ENCODE measurements at regions not wholly inside any gene's neighbourhood (a gene's known extent, or its start where the extent isn't known, plus 50 kb on each side); places are given as distances from the start of the nearest gene placed in this dataset.

DNA sequence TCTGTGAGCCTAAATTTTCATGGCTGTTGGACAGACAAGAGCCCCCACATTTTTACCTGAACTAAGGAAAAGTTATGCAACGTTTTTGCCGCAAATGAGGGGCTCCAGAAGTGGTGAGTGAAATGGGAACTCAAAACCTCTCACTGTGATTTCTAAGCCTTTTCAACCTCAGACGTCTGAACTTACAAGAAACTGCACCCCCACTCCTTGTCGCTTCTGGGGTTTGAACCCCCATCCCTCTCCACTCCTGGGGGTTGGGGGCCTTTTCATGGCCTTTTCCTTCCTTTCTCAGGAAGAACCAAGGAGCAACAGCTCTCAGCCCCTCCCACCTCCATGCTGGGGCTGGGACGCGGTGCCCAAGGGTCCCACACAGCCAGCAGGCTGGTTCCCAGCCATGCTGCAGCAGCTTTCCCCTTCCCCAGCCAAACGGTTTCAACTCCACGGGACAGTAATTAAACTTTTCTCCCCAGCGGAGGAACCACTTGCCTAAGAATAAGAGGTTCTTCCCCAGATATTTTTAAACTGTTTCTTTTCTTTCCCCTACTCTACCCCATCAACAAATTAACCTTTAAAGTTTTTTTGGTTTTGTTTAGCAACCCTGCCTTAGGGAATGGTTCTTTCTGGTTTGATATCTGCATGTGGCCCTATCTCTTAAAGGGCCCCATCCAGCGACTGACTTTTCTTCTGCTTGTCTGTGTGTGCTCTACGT lies 387.6 kb upstream of the CBLB start:
- FAIRE-seq (no peak), DNase-seq (ENCODE audit: low spot score) (no peak)

DNA sequence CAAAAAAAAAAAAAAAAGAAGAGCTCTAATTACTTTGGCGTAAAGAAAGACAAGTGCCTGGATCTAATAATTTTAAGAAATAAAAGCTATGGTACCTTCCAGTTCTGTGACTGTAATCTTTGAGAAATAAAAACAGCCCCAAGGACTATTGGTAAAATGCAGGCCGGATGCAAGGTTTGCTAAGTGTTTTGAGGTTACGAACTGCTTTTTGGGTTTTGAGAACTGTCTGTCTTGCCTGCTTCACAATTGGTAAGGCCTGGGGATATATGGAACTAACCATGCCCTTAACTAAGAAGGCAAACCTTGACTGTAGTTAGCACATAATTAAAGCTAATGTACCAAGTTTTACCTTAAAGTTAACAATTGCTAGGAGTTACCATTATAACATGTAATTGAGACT lies 388.4 kb upstream of the CBLB start:
- DNase-seq (ENCODE audit: low spot score) (no peak), FAIRE-seq (no peak)

DNA sequence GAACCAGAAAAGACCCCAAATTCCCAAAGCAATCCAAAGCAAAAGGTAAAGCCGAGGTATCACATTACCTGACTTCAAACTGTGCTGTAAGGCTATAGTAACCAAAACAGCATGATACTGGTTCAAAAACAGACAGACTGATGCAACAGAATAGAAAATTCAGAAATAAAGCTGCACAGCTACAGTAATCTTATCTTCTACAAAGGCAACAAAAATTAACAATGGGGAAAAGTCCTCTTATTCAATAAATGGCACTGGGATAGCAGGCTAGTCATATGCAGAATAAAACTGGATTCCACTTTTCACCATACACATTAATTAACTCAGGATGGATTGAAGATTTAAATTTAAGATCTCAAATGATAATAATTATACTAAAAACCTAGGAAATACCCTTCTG lies 392.6 kb upstream of the CBLB start:
- FAIRE-seq = no peak
- no peak for DNase-seq (ENCODE audit: low spot score)

DNA sequence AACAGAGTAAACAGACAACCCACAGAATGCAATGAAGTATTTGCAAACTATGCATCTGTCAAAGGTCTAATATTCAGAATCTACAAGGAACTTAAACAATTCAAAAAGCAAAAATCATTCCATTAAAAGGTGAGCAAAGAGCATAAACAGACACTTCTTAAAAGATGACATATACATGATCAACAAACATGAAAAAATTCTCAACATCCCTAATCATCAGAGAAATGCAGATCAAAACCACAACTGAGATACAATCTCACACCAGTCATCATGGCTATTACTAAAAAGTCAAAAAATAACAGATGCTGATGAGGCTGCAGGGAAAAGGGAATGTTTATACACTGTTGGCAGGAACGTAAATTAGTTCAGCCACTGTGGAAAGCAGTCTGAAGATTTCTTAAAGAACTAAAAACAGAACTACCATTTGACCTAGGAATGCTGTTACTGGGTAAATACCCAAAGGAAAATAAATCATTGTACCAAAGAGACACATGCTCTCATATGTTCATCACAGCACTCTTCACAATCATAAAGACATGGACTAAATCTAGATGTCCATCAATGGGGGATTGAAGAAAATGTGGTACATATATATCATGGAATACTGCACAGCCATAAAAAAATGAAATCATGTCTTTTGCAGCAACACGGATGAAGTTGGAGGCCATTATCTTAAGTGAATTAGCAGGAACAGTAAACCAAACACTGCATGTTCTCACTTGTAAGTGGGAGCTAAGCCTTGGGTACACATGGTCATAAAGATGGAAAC lies 393.3 kb upstream of the CBLB start:
- FAIRE-seq (no peak), DNase-seq (ENCODE audit: low spot score) (no peak)

DNA sequence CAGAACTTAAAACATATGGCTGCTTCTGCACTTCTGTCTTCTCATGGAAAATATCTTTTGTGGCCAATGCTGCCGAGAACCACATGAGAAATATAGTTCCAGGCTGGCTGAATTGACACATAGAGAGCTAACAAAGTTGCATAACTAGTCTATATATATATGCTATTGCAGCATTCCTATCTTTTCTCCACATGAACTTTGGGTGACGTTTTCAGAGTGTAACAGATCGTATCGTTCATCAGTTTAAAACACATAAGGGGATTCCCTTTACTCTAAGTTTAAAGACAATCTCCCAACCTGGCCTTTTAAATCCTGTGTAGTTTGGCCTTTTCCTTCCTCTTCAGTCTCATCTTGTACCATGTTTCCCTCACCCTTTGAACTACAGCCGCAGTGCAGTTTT lies 394.2 kb upstream of the CBLB start:
- DNase-seq (ENCODE audit: low spot score) = no peak
- FAIRE-seq = no peak

DNA sequence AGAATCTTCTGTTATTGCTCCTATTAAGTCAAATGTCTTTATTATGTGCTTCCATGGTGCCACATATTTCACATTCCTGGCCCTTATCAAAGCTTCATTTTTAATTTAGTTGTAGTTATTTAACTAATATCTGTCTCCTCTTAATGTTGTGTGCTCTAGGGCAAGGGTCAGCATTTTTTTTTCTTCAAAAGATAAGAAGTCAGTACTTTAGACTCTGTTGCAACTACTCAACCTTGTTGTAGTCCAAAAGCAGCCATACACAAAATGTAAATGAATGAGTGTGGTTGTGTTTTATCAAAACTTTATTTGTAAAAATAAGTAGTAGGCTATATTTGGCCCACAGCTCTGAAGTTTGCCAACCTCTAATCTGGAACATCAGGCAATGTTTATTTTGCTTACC lies 394.7 kb upstream of the CBLB start:
- FAIRE-seq (no peak), DNase-seq (ENCODE audit: low spot score) (no peak)

DNA sequence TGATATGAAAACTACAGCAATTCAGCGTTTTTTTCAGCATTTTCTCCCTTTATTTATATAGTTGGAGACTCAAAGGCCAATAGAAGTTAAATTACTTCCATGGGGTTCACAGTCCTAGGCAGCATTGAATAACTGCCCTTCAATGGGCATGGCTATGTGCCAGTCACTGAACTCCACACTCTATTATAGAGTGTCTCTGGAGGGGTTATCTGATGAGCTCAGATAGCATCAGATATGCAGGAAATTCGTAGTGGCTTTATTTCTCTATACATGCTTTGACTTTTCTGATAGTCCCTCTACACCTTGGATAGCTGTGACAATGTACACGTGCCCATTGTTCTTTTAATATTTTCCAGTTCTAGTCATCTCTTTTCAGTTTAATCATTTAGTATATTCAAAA lies 396.9 kb upstream of the CBLB start:
- FAIRE-seq (no peak), DNase-seq (ENCODE audit: low spot score) (no peak)

DNA sequence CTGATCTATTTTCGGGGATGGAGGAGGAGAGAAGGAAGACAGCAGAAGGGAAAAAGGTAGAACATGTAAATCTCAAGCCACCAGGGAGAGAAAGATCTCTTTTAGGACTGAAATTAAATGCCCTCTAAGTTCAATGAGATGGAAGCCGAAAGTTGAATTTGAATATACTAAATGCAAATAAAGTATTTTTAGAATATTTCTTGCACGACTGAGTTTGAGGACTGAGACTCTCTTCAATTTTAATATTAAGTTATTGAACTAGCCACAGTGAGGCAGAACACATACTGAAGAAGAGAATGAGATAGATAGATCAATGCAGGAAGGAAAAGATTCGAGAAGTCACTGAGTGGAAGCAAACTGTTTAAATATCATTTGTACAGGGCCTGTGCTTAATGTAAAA lies 399.9 kb upstream of the CBLB start:
- FAIRE-seq (no peak), DNase-seq (ENCODE audit: low spot score) (no peak)

DNA sequence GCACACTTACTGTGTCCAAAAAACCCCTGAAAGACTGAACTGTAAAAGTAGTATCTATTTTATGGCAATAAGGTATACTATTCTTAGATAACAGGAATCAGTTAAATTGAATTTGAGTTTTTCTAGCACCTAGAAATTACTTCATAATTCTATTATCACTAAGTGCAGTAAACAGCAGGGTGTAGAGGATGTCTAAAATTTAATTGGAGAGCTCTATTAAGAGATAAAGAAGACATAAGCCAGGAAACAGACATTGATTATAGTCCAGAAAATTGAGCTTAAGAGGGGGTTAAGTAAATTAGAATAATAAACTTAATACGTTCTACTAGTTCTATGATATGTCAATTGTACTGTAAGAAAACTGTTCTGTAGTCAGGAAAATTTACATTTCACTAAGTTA lies 403.5 kb upstream of the CBLB start:
- no peak for FAIRE-seq

DNA sequence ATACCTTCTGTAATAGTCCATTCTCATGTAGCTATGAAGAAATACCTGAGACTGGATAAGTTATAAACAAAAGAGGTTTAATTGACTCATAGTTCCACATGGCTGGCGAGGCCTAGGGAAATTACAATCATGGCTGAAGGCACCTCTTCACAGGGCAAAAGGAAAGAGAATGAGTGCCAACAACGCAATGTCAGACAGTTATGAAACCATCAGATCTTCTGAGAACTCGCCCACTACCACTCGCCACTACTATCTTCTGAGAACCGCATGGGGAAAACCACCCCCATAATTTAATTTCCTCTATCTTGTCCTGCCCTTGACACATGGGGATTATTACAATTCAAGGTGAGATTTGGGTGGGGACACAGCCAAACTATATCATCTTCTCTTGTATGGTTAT lies 406.8 kb upstream of the CBLB start:
- FAIRE-seq = no peak
- no peak for DNase-seq (ENCODE audit: low spot score)

More for the DNA sequence above, 403.5 kb upstream of the CBLB start:
- no peak for DNase-seq (ENCODE audit: low spot score)

DNA sequence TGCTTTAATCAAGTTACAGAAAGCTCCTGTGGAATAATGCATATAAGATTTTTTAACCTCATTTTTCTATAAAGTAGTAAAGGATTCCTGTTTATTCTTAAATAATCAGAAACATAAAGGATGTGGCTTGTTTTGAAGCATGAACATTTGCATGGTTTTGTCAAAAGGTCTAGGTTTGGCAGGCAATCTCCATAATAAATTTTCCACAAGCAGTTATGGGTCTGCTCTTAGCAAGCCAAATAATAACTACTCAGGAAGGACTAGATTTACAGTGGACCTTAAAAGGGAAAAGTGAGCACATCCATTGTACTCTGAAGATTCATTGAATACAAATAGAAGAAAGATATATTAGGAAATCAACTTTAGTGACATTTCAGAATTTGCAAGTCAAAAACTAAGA lies 407.3 kb upstream of the CBLB start:
- DNase-seq (ENCODE audit: low spot score) (no peak), FAIRE-seq (no peak)

DNA sequence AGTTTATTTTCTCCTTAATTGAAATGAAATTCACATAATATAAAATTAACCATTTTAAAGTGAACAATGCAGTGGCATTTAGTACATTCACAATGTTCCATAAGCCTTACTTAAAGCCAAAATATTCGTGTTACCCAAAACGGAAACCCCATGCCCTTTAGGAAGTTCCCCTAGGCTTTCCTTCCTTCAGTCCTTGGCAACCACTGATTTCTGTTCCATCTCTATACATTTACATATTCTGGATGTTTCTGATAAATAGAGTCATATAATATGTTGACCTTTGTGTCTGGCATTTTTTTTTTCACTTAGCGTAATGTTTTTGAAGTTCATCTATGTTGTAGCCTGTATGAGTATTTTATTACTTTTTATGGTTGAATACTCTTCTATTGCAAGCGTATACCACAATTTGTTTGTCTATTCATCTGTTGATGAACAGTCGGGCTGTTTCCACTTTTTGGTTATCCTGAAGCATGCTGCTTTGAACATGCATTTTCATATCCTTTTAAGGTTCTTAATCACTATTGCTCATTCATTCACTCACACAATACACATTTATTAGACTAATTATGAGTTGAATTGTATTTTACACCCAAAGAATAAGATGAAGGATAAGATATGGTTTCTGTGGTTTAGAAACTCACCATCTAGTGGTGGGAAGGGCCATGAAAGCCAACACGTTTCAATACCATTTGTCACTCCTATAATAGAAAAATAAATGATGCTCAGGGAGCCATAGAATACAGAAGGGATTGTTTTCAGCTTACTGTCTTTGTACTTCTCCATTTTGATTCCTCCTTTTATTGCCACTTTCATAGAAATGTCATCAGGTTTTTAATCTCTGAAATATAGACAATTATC lies 408.2 kb upstream of the CBLB start:
- DNase-seq (ENCODE audit: low spot score) (no peak), FAIRE-seq (no peak)

DNA sequence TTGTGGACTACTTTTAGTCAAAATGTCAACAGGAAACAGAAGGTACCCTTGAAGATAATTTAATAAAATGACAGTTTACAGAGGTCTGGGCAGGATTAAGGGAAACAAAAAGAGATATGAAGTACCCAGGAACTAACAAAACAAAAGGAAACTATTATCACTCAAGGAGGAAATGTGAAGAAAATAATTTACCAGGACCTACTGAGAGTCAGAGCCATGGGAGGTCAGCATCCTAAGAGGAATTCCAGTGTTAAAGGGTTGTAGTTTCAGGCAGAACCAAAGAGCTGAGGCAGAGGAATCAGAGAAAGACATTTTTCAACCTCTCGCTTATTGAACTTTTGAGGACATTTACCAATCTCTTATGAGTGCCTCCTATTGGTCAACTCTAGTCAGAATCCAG lies 408.9 kb upstream of the CBLB start:
- no peak for FAIRE-seq
- DNase-seq (ENCODE audit: low spot score) = no peak

DNA sequence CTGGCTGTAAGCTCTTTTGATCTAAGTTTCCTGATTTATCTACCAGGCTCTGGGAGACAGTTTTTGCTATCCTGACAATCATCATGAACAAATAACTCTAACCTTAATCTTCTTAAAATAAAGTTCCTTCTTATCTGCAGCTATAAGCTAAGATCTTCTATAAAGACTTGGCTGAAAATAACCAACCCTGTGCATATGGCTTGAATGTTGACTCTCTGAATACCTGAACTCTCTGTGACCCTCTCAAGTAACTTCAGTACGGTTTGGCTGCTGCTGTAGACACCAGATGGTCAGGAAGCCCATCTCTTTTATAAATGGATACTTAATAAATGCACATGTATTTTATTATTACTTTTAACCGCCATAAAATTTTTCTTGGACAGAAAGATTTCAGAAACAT lies 412.4 kb upstream of the CBLB start:
- FAIRE-seq = no peak
- no peak for DNase-seq (ENCODE audit: low spot score)

DNA sequence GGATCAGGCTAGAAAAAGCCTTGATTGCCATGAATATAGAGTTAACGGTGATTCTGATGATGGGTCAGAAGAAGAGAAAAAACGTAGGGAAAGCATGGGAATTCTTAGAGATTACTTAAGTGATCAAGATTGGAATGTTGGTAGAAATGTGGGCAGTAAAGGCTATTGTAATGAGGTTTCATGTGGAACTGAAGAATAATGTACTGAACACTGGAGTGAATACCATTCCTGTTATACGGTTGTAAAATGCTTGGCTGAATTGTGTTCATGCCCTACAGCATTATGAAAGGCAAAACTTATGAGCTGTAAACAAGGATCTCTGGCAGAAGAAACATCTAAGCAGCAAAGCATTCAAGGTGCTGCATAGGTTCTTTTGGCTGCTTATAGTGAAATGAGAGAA lies 414.1 kb upstream of the CBLB start:
- DNase-seq (ENCODE audit: low spot score) = no peak
- no peak for FAIRE-seq

DNA sequence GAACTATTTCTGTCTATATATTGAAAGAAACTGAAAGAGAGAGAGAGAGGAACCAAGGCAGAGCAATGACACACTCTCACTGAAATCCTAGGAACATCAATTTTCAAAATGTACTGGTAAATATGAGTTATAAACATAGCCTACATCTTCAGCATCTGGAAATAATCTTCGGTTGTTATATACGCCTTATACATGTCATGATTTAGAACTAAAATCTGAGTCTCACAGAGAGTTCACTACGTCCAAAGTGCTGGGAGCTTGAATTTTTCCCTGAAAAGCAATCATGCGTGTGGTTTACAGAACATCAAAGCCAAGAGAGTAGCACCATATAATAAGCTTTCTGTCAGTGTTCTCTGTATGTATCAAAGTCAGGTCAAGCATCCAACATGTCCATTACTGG lies 420.0 kb upstream of the CBLB start:
- no peak for FAIRE-seq
- DNase-seq (ENCODE audit: low spot score) = no peak

DNA sequence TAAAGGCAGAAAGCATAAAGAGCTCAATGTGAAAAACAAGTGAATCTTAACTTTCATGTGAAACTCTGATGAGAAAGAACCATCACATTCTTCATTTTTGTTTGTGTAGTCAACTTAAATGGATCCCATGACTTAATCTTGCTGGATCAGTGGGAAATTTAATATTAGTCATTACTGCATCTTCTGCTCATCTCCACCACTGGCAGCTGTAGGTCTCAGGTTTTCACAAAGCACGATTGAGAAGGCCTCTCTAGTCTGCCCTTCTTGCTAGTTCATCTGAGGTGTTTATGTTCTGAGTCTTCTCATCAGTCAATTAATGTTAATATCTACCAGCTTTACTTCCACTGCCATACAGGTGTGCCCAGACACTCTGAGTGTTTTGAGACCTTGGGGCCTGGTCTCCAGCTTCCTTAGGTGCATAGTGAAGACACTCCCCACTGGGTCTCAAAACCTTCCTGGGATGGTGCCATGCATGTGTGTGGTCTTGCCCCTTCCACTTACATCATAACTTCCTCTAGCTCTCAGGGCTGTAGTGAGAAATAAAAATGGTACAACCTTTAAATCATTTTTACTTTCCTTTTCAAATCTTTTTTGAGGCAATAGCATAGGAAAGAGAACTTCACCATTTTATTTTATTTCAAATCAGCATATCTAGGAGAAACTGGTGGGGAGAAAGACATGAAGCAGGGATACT lies 421.6 kb upstream of the CBLB start:
- no peak for DNase-seq (ENCODE audit: low spot score)
- no peak for FAIRE-seq

DNA sequence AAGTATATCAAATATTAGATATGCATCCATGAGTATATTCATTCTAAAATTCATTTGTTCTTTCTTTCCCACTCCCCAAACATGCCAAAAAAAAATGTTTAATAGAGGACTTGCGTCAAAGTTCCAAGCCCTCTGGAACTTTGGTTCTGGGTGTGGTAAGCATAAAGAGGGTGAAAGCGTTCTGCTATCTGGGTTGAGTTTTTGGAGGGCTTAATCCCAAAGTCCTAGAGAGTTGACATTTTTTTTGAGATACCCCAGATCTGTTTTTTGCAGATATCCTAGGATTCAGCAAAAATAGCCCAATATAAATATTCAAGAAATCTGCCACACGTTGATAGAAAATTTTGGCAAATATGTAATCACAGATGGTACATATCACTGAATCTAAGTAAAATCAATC lies 424.3 kb upstream of the CBLB start:
- no peak for DNase-seq (ENCODE audit: low spot score)
- no peak for FAIRE-seq

DNA sequence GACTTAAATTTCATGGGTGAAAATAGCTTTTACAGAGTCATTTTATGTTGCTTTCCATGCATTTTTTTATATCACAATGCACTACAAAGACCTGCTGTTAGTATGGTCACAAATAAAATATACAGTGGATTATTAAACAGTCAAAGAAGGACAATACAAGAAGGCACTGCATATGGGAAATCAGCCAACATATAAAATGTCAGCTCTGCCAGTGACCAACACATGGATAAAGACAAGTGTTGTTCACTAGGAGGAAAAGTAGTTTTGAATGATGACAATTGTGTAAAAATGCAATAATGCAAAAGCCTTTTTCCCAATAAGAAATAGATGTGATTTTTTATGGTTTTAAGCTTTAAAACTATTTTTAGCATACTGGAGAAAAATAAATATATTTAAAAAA lies 425.3 kb upstream of the CBLB start:
- no peak for DNase-seq (ENCODE audit: low spot score)
- no peak for FAIRE-seq

DNA sequence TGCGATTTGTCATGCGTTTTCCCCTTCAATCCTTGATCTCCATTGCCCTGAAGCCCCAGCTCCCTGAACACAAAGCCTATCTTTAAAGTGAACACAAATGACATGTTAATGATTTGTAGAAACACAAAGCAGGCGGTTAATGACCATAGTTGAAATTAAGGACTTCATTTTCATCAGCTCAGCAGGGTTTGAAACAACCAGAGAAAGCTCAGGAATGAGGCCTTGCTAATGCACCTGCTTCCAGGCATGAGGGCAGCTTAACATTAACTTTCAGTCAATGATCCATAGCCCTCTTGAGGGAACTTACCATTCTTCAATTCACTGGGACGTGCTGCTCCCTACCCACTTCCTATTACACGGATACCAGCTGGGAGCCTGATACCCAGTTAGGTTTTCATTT lies 427.2 kb upstream of the CBLB start:
- DNase-seq (ENCODE audit: low spot score) (no peak), FAIRE-seq (no peak)

DNA sequence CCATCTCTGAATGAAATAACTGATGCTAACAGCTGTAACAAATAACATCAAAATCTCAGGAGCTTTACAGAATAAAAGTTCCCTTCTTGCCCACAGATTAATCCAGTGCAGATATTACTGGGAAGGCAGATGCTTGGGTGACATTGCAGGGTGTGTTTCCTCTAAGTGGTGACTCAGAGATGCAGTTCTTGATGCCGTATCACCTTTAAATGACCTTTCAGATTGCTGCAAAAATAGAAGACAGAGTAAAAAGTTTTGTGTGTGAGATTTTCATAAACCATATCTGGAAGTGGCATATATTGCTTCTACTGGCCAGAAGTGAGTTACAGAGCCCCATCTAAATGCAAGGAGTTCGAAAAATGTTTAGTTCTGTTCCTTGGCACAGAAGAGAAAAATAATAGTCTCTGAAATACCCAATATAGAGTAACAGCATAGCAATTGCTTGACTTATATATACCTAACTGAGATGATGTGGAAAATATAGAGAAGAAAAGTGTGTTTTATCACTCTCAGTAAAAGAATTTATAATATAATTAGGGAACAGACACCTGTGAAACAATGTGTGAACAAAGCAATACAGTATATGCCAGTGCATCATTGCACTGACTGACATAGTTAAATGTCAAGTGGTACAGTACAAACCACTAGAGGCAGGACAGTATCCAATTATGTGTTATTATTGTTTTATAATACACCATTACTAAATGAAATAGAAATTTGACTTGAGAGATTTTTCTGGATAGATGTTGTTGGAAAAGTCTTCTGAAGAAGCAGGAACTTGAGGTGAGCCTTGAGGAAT lies 430.7 kb upstream of the CBLB start:
- no peak for FAIRE-seq
- DNase-seq (ENCODE audit: low spot score) = no peak

Data from urothelium cell line (cell line).